Natural killer cell (primary cell): ENCODE measurements at regions not wholly inside any gene's neighbourhood (a gene's known extent, or its start where the extent isn't known, plus 50 kb on each side); places are given as distances from the start of the nearest gene placed in this dataset.
"Not testable (repeated sequence)": the region's sequence is repeated elsewhere in the genome, so short reads cannot be mapped to it uniquely, and the experiment has no call there.

Experiments
- ATAC-seq, 3 donors: fragments of 150-1000 bp in 2 of 3; fragments of 200-7000 bp in 1 of 3; cut with Tn5 transposase; 1 replicate in 1 of 3; 2 replicates in 2 of 3; pipeline ENCODE4 v1.10.0; 2021; ENCODE audit warnings: mild to moderate bottlenecking in 2 of 3, moderate library complexity in 2 of 3
- DNase-seq, 2 donors: peaks; one replicate each; pipeline versions ENCODE4 v3.0.0 to v3.0.0-alpha.2; 2013 to 2021; ENCODE audit warnings: mixed read lengths in 1 of 2
- H3K27ac ChIP-seq: one replicate; pipeline ENCODE4 v1.5.1; 2013; ENCODE audit warnings: mild to moderate bottlenecking, low read length
- H3K27me3 ChIP-seq: one replicate; pipeline ENCODE4 v1.6.1; 2013; ENCODE audit warnings: low read length; ENCODE audit not compliant: control insufficient read depth, insufficient read depth
- H3K36me3 ChIP-seq: one replicate; pipeline ENCODE4 v1.6.1; 2013; ENCODE audit warnings: low read length; ENCODE audit not compliant: control insufficient read depth, insufficient read depth
- H3K4me1 ChIP-seq: one replicate; pipeline ENCODE4 v1.6.1; 2013; ENCODE audit warnings: low read length; ENCODE audit not compliant: control insufficient read depth, insufficient read depth
- H3K4me3 ChIP-seq: one replicate; pipeline ENCODE4 v1.5.1; 2013; ENCODE audit warnings: low read length
- H3K9me3 ChIP-seq: one replicate; pipeline ENCODE4 v1.6.1; 2013; ENCODE audit warnings: low read length; ENCODE audit not compliant: control insufficient read depth, insufficient read depth
- H3K27ac Mint-ChIP-seq, 2 donors: one replicate each; pipeline ENCODE4 v1.8.0; 2022; ENCODE audit warnings: mild to moderate bottlenecking in 2 of 2, mixed read lengths in 2 of 2, moderate library complexity in 1 of 2
- H3K27me3 Mint-ChIP-seq, 2 donors: one replicate each; pipeline ENCODE4 v1.8.0; 2022; ENCODE audit warnings: low read depth in 2 of 2, mixed read lengths in 2 of 2
- H3K36me3 Mint-ChIP-seq: one replicate; pipeline ENCODE4 v1.8.0; 2022; ENCODE audit warnings: mixed read lengths
- H3K4me1 Mint-ChIP-seq, 2 donors: one replicate each; pipeline ENCODE4 v1.8.0; 2022; ENCODE audit warnings: mixed read lengths in 2 of 2
- H3K4me3 Mint-ChIP-seq: one replicate; pipeline ENCODE4 v1.8.0; 2022; ENCODE audit warnings: mild to moderate bottlenecking, moderate library complexity, mixed read lengths
- H3K9me3 Mint-ChIP-seq, 2 donors: one replicate each; pipeline ENCODE4 v1.8.0; 2022; ENCODE audit warnings: mixed read lengths in 2 of 2
- WGBS: methylation state at CpG from one replicate; pipeline ENCODE4 v1.1.7; 2013; ENCODE audit warnings: missing lambda C conversion rate; ENCODE audit not compliant: insufficient coverage; 5-methylcytosine and 5-hydroxymethylcytosine counted together
- intact Hi-C: fragments of 100-400 bp; cut with micrococcal nuclease; formaldehyde crosslinking; loops from one replicate; pipeline ENCODE4 v1.14.2; 2022
- TF ChIP-seq, protein P1 (sequence below): fragments of 200-600 bp; IDR thresholded peaks from one replicate; pipeline ENCODE4 v1.8.0; 2022; ENCODE audit warnings: antibody characterized with exemption

DNA sequence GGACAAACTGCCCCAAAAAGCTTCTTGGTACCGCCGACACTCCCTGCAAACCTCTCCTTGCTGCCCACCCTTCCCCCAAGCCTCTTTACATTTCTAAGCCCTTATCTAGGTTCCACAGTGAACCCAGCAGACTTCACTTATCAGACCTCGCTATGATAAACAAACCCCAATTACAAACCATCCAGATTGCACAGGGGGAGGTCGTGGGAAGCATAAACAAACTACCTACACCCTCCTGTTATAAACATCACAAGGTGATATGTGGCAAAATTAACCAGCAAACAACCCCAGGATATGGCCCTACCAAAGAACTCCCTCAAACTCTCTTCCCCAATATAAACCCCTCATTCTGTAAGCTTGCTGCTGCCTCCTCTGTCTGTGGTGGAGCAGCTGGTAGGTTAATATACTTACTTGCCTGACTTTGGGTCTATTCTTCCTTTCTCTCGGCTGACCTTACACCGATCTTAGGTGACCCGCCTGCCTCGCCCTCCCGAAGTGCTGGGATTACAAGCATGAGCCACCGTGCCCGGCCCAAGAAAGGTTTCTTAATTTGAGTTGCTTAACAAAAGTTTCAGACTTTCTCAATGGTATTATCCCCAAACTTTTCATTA lies 66.0 kb upstream of the TENM4 start:
- Histone ChIP-seq H3K36me3 (no peaks in the 10 kb centered on the region), H3K4me1 (no peaks in the 10 kb centered on the region), H3K9me3 (no peaks in the 10 kb centered on the region), H3K27ac (no peak overlapping the region), H3K27me3 (no peaks in the 10 kb centered on the region), H3K4me3 (no peak overlapping the region)
- Mint-ChIP-seq H3K9me3 (no peaks in the 10 kb centered on the region), H3K27me3 (no peaks in the 10 kb centered on the region), H3K4me3 (no peak overlapping the region), H3K4me1 (no peaks in the 10 kb centered on the region), H3K36me3 (no peaks in the 10 kb centered on the region), H3K27ac (no peak overlapping the region)
- TF ChIP-seq, protein P1, sequence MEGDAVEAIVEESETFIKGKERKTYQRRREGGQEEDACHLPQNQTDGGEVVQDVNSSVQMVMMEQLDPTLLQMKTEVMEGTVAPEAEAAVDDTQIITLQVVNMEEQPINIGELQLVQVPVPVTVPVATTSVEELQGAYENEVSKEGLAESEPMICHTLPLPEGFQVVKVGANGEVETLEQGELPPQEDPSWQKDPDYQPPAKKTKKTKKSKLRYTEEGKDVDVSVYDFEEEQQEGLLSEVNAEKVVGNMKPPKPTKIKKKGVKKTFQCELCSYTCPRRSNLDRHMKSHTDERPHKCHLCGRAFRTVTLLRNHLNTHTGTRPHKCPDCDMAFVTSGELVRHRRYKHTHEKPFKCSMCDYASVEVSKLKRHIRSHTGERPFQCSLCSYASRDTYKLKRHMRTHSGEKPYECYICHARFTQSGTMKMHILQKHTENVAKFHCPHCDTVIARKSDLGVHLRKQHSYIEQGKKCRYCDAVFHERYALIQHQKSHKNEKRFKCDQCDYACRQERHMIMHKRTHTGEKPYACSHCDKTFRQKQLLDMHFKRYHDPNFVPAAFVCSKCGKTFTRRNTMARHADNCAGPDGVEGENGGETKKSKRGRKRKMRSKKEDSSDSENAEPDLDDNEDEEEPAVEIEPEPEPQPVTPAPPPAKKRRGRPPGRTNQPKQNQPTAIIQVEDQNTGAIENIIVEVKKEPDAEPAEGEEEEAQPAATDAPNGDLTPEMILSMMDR: no peak
- ATAC-seq (no peak), DNase-seq (no peak)
- intact Hi-C loops: no loop called here
- WGBS: 52% methylated on average over 11 of the region's 11 CpGs

DNA sequence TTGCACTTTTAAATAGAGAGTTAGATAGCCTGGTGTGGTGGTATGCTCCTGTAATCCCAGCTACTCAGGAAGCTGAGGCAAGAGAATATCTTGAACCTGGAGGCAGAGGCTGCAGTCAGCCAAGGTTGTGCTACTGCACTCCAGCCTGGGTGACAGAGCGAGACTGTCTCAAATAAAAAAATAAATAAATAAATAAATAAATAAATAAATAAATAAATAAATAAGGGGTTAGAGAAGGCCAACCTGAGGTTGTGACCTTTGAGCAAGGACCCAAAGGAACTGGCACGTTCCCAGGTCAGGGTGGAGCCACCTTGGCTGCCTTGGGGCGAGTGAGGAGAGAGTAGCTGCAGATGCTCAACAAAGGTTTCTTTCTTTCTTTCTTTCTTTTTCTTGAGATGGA lies 65.3 kb upstream of the TENM4 start:
- WGBS: 75% methylated on average over 2 of the region's 3 CpGs
- Histone ChIP-seq H3K9me3 (no peaks in the 10 kb centered on the region), H3K27me3 (no peaks in the 10 kb centered on the region), H3K4me1 (no peaks in the 10 kb centered on the region), H3K4me3 (no peak overlapping the region), H3K36me3 (no peaks in the 10 kb centered on the region), H3K27ac (no peak overlapping the region)
- DNase-seq (no peak), ATAC-seq (no peak)
- Mint-ChIP-seq H3K27me3 (no peaks in the 10 kb centered on the region), H3K4me3 (no peak overlapping the region), H3K9me3 (no peaks in the 10 kb centered on the region), H3K4me1 (no peaks in the 10 kb centered on the region), H3K36me3 (no peaks in the 10 kb centered on the region), H3K27ac (no peak overlapping the region)
- TF ChIP-seq, protein P1: no peak
- intact Hi-C loops: no loop called here

DNA sequence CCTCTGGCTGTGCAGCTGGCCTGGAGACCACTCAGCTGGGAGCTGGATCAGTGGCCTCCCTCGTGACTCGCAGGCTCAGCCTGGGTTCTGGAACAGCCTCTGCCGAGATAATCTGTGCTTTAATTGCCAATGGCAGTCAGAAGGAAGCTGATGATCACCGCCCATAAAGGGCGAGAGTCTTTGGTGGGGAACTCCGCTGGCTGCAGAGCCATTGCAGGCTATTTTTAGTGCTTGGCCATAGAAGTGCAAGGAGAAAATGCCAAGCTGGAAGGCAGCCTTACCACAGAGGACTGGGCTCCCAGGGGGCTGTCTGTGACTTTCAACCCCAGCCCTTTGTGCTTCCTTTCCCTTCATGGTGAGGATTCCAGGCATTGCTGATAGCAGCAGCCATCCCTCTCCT lies 62.2 kb upstream of the TENM4 start:
- Histone ChIP-seq H3K27ac (no peak overlapping the region), H3K27me3 (no peaks in the 10 kb centered on the region), H3K9me3 (no peaks in the 10 kb centered on the region), H3K4me3 (no peak overlapping the region), H3K4me1 (no peaks in the 10 kb centered on the region), H3K36me3 (no peaks in the 10 kb centered on the region)
- Mint-ChIP-seq H3K4me3 (no peak overlapping the region), H3K4me1 (no peaks in the 10 kb centered on the region), H3K27ac (no peak overlapping the region), H3K9me3 (no peaks in the 10 kb centered on the region), H3K27me3 (no peaks in the 10 kb centered on the region), H3K36me3 (no peaks in the 10 kb centered on the region)
- TF ChIP-seq, protein P1: no peak
- WGBS: 55% methylated on average over 6 of the region's 6 CpGs
- intact Hi-C loops: no loop called here
- ATAC-seq (no peak), DNase-seq (no peak)

DNA sequence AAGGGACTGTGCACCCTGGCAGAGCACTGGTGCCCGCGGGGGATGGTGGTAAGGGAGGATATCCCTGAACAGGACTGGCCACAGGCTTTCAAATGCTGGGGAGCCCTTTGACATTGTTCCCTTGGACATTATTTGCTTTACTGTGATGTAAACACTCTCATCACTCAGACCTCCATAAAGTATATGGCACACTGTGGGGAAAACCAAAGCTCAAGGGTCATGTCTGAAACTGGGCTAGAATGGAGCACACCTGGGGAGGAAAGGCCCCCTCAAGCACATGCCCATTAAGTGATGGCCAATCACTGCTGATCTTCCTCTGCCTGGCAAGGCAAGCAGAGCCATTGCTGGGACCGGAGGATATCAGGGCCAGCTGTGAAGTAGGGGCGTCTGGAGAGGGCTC lies 60.9 kb upstream of the TENM4 start:
- H3K4me1 Mint-ChIP-seq: no peaks in the 10 kb centered on the region
- Histone ChIP-seq H3K4me3 (no peak overlapping the region), H3K4me1 (no peaks in the 10 kb centered on the region), H3K9me3 (no peaks in the 10 kb centered on the region), H3K36me3 (no peaks in the 10 kb centered on the region), H3K27ac (no peak overlapping the region), H3K27me3 (no peaks in the 10 kb centered on the region)
- ATAC-seq (no peak), DNase-seq (no peak)
- H3K27ac Mint-ChIP-seq: no peak overlapping the region
- no peaks in the 10 kb centered on the region for H3K27me3 Mint-ChIP-seq
- no peak overlapping the region for H3K4me3 Mint-ChIP-seq
- no peaks in the 10 kb centered on the region for H3K36me3 Mint-ChIP-seq
- intact Hi-C loops: no loop called here
- WGBS: 63% methylated on average over 4 of the region's 4 CpGs
- peaks cover 0 to 3% of the 10 kb centered on the region in 2 donors for H3K9me3 Mint-ChIP-seq
- TF ChIP-seq, protein P1: no peak

DNA sequence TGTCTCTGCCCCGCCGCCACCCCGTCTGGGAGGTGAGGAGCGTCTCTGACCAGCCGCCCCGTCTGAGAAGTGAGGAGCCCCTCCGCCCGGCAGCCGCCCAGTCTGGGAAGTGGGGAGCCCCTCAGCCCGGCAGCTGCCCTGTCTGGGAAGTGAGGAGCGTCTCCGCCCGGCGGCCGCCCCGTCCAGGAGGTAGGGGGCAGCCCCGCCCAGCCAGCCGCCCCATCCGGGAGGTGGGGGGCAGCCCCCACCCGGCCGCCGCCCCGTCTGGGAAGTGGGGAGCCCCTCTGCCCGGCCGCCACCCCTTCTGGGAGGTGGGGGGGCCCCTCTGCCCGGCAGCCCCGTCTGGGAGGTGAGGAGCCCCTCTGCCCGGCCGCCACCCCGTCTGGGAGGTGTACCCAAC lies 59.1 kb upstream of the TENM4 start:
- H3K4me1 ChIP-seq, DNase-seq, H3K9me3 Mint-ChIP-seq, H3K9me3 ChIP-seq, H3K36me3 Mint-ChIP-seq, H3K27ac Mint-ChIP-seq, H3K4me3 ChIP-seq, H3K4me1 Mint-ChIP-seq, H3K4me3 Mint-ChIP-seq, H3K27me3 Mint-ChIP-seq, intact Hi-C loops, H3K36me3 ChIP-seq, H3K27ac ChIP-seq, H3K27me3 ChIP-seq, ATAC-seq: not testable (repeated sequence)
- WGBS: 96% methylated on average over 29 of the region's 30 CpGs
